Activated gamma-delta T cell treated with anti-CD3 and anti-CD28 coated beads, Interleukin-2, amount 50 U/mL, for 16 hours (primary cell): ENCODE measurements at regions not wholly inside any gene's neighbourhood (a gene's known extent, or its start where the extent isn't known, plus 50 kb on each side); places are given as distances from the start of the nearest gene placed in this dataset.

ENCODE experiments used
- DNase-seq: peaks from one replicate; pipeline ENCODE4 v3.0.0-alpha.2; 2020; ENCODE audit warnings: low read depth

DNA sequence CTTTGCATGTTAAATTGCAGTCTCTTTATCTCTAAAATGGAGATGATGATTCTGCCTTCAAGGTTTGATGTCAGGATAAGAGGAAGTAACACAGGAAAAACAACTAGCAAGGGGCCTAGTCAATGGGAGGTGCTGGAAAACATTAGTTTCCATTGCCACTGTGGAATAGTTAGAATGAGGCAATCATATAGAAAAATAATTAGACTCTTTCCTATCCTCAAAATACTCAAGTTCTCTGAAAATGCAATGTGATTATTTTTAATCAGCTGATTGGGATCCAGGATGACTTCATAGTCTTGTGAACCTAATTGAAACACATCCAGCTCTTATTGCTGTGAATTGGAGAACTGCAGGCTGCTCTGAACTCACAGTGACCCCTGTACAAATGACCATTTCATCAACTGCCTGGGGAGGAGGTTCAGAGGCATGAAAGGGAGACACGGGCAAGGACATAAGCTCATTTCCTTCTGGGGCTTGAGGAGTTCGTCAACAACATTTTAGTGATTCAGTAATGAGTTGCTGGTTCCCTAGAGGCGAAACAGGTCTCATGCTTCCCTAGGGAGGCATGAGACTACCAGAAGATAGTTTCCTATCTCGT, 422.5 kb downstream of the LPIN1 start:
- DNase-seq, result no peak

- DNase-seq, result no peak
Measured at GRCh38 chr2:12169721-12170120, 423.3 kb downstream of the LPIN1 start.

- no peak for DNase-seq
Measured at GRCh38 chr2:12170121-12170520, 423.7 kb downstream of the LPIN1 start.

GRCh38 chr2:12173271-12173942, 427.0 kb downstream of the LPIN1 start:
- DNase-seq, result no peak

DNA sequence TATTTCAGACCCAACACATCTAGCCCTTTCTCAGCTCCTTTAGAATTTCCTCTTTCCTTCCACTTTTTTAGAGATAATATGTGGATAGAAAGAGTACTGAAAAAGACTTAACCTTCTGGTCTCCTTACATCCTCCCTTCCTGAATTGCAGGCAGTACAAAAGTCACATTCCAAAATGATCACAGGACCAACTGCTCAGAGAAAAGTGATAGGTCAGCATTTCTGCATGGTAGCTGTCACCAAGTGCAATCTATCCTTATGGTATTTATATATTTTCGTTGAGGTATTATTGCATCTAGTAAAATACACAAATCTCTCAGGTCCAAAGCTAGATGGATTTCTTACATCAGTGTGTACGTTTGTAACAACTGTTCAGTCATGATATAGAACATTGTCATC, 427.5 kb downstream of the LPIN1 start:
- DNase-seq, result no peak

GRCh38 chr2:12175323-12175722, 428.9 kb downstream of the LPIN1 start:
- DNase-seq, result no peak

DNA sequence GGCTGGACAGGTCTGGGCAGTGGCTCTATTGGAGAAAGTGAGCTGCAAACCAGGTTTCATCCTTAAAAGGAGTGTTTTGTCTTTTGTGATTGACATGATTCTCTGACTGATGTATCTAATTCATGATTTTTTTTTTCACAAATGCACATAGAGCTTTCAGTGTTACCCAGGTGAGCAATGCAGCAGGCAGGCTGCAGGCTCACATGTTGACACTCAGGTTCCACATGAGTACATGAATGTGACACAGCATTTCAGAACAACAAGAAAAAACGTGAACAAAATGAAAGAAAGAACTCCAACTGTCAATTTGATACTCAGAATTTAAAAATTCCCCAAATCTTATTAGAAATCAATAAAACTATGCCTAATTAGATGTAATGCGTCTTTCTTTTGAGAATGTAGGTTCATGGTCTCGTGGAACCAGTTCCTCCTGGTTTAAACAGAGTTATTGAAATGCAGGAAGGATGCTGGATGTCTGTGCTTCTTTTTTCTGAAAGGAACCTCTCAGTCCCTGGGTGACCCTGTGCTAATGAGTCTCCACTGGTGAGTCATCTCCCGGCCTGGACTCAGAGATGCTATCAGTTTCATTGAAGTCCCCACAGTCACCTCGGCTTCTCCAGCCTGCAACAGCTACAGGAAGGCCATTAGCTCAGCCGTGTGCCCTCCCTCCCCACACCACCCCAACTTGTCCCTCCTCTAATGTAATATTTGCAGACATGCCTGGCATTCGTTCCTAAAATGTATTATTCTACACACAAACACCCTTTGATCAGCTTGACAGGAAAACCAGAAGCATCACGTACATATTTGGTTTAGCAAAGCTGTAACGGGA, 430.4 kb downstream of the LPIN1 start:
- no peak for DNase-seq

DNA sequence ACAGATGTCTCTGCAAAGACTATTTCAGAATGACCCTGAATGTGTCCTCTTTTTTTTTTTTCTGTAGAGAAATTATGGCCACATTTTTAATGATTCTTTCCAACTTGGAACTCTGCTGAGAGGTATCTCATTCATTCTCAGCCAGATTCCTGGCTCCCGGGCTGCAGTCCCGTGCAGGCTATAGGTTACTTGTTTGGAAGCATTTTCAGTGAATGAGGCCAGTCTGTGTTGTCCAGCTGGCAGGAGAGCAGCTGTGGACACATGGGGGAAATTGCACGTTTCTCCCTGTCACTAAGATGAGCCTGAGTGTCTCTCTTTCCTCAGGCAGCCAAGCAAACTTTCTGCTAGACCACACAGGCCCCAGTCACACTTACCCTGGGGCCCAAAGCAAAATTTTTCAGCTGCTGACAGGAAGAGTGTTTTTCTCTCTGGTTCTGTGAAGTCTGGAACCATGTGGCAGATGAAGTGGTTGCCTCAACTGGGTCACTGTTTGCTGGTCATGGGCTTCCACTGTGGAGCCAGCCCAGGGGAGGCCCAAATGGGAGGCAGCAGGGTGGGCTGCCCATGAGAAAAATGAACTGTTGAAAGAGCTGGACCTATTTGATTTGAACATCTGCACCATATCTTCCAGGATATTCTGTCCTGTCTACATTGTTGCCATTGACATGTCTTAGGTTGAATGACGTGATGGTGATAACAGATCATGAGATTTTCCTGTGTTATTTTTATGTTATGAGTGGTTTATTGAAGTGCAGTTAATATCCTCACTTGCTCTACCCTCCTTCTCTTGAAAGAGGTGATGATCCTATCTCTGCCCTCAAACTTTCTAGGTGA, 431.2 kb downstream of the LPIN1 start:
- DNase-seq, result no peak

DNA sequence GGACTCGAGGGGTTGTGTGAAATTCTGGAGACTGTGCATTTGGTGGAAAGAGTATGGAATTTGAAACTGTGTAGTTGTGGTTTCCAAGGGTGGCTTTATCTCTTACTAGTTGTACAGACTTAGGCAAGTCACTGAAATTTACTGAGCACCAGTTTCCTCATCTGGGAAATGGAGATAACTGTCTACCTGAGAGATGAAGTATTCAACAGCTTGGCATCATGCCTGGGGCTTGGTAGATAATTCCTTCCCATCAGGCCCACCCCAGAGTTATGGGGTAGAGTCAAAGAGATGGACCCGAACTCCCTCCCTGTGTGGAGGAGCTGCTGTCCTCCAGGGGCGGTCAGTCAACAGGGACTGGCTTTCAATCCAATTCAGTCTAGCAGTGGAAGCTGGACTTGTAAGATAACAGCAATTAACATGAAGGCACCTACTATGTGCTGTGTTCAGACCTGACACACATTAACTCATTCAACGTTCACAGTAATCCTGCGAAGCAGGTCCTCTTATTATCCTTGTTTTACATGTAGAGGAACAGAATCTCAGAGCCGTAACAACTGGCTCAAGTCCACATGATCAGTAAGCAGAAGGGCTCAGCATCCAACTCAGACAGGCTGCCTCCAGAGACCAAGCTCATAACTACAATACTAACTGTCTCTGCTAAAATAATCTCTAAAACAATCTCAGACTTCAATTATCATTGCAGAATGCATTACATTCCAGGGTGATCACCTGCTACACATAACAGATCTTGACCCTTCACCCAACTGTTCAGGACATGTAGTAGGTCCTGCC, 432.1 kb downstream of the LPIN1 start:
- no peak for DNase-seq

DNA sequence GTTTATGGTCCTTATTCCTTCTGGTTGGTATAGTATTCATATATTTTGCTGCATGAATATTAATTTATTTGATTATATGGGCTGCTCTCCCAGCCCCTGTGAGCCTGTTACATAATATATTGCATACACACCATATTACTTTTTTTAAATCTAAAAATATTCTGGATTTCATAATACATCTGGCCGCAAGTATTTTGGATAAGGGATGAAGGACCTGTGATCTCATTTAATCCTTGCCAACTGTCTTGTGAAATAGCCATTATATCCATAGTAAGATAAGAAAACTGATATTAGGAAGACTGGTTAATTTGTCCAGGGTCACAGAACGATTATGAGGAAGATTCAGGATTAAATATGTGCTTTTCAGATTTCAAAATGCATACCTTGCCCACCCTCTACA, 433.6 kb downstream of the LPIN1 start:
- DNase-seq, result no peak

GRCh38 chr2:12183032-12183645, 436.7 kb downstream of the LPIN1 start:
- DNase-seq, result no peak

GRCh38 chr2:12192762-12193161, 446.3 kb downstream of the LPIN1 start:
- DNase-seq, result no peak

DNA sequence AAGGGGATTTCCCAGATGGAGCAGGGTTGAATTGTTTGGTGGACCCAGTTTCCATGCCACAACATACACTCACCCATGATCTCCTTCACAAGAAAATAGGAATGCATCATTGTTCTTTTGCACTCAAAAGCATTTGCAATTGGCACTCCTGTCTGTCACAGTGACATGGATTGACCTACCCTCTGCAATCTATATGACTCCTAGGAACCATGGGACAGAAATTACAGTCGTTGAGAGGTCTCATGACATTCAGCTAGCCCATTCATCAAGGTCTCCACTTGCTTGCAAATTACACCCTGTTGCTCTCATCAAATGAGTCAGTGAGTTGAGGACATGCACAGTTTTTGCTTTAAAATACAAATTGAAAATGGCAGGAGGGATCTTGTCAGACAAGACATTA, 448.5 kb downstream of the LPIN1 start:
- no peak for DNase-seq

DNA sequence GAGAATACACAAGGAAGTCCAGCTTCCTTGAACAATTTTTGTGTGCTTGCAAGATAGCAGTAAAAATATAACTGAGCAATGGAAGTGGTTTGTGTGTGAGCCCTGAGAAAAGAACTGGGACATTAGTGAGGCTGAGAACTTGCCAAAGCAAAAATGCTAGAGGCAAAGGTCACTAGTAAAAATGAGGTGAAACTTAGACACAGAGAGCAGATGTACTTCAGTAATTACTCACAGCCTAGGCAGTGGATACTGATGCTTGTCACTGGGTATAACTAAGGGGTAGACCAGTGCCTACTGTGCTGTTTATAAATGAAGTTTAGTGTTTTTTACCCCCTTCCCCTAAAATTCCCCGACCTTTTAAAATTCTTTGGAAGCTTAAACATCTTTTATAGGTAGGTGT, 450.1 kb downstream of the LPIN1 start:
- no peak for DNase-seq

- DNase-seq, result no peak
Measured at GRCh38 chr2:12197133-12197532, 450.7 kb downstream of the LPIN1 start.

- no peak for DNase-seq
Measured at GRCh38 chr2:12199491-12200211, 453.2 kb downstream of the LPIN1 start.

GRCh38 chr2:12201369-12201768, 454.9 kb downstream of the LPIN1 start:
- DNase-seq, result no peak

DNA sequence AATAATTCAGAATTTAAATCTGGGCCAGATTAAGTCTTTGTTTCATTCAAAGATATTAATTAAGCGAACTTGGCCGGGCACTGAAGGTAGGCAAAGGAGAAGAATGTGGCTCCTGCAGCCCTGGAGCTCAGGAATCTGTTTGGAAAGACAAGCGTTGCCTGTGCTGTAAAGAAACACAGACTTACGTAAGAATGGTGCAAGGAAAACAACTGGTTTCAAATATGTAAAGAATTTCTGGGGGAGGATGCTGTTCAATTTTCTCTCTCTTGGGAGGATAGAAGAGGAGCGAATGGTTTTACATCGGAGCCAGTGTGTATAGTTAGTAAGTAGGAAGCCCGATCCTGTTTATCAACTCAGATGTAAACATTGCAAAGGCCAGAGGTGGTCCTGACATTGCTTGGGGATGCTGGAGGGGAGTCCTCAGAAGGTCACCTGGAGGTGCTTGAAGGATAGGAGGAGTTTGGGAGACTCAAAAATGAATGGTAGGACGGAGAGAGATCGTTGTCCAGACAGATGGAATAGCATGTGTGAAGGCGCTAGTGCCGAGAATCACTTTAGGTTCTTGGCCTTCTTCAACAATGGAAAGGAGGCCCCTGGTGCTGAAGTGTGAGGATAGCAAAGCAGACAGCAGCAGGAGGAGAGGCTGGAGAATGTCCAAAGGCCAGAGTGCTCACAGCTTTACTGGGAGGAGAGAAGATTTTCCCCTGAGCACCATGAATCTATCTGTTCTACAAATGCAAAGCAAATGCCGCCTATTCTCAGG, 456.1 kb downstream of the LPIN1 start:
- no peak for DNase-seq

- no peak for DNase-seq
Measured at GRCh38 chr2:12203528-12203927, 457.1 kb downstream of the LPIN1 start.

DNA sequence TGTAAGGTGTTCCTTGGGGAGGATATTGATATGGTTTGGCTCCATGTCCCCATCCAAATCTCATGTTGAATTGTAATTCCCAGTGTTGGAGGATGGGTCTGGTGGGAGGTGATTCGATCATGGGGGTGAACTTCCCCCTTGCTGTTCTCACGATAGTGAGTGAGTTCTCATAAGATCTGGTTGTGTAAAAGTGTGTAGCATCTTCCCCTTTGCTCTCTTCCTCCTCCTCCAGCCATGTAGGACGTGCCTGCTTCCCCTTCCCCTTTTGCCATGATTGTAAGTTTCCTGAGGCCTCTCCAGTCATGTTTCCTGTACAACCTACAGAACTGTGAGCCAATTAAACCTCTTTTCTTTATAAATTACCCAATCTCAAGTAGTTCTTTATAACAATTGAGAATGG, 458.7 kb downstream of the LPIN1 start:
- DNase-seq, result no peak
